IMR-90 (cell line): ENCODE measurements at regions not wholly inside any gene's neighbourhood (a gene's known extent, or its start where the extent isn't known, plus 50 kb on each side); places are given as distances from the start of the nearest gene placed in this dataset.

Experiments used
- ATAC-seq: fragments of 200-7000 bp; cut with Tn5 transposase; 2 replicates; pipeline ENCODE4 v1.9.1; 2020; ENCODE audit warnings: low read depth, mild to moderate bottlenecking, moderate library complexity
- BruUV-seq: library from RNA; stranded (reverse); fragments of 400-500 nt; replicated peaks from 2 replicates; lab custom pipeline; 2021; lab: Mats Ljungman, UMichigan
- CTCF ChIA-PET: fragments of 300-600 bp; formaldehyde crosslinking; extraction: SDS; loops from one replicate; lab custom pipeline; 2021; ENCODE audit warnings: antibody characterized with exemption; lab: Yijun Ruan, JAX
- POLR2A ChIA-PET: fragments of 300-600 bp; sonication (Branson Sonifier 250); formaldehyde crosslinking; loops from one replicate; lab custom pipeline; 2022; ENCODE audit warnings: antibody characterized with exemption; ENCODE audit not compliant: unreplicated experiment; lab: Charles Lee
- DNase-seq: peaks from one replicate; pipeline ENCODE4 v3.0.0; 2013
- H2AFZ ChIP-seq: replicated peaks from 2 replicates; pipeline ENCODE3; 2013; ENCODE audit warnings: low read length, mild to moderate bottlenecking; ENCODE audit not compliant: poor library complexity
- H2AK5ac ChIP-seq: 2 replicates; pipeline ENCODE4 v1.6.1; 2013; ENCODE audit warnings: low read depth, low read length, inconsistent platforms
- H2AK9ac ChIP-seq: replicated peaks from 2 replicates; pipeline ENCODE3; 2013; ENCODE audit warnings: mild to moderate bottlenecking, low read depth, low read length, moderate library complexity; ENCODE audit not compliant: poor library complexity
- H2BK120ac ChIP-seq: 2 replicates; pipeline ENCODE4 v1.6.1; 2013; ENCODE audit warnings: low read depth, low read length, inconsistent platforms
- H2BK15ac ChIP-seq: 3 replicates; pipeline ENCODE4 v1.6.1; 2013; ENCODE audit warnings: low read depth, low read length, inconsistent platforms
- H2BK20ac ChIP-seq: 2 replicates; pipeline ENCODE4 v1.6.1; 2013; ENCODE audit warnings: low read depth, mild to moderate bottlenecking, inconsistent platforms, low read length, moderate library complexity
- H2BK5ac ChIP-seq: 2 replicates; pipeline ENCODE4 v1.6.1; 2013; ENCODE audit warnings: mild to moderate bottlenecking, low read depth, low read length, inconsistent platforms; ENCODE audit not compliant: poor library complexity, severe bottlenecking
- H3K14ac ChIP-seq: replicated peaks from 2 replicates; pipeline ENCODE4 v1.6.1; 2013; ENCODE audit warnings: low read depth, low read length, inconsistent platforms
- H3K18ac ChIP-seq: 2 replicates; pipeline ENCODE4 v1.6.1; 2013; ENCODE audit warnings: low read depth, low read length, control low read depth
- H3K23ac ChIP-seq: 2 replicates; pipeline ENCODE4 v1.6.1; 2013; ENCODE audit warnings: low read depth, low read length, inconsistent platforms
- H3K27ac ChIP-seq: 2 replicates; pipeline ENCODE4 v1.5.1; 2013; ENCODE audit warnings: mild to moderate bottlenecking, control low read depth, low read length; ENCODE audit not compliant: insufficient read depth
- H3K27me3 ChIP-seq: 2 replicates; pipeline ENCODE4 v1.6.1; 2013; ENCODE audit warnings: low read length; ENCODE audit not compliant: control insufficient read depth, insufficient read depth
- H3K36me3 ChIP-seq: 2 replicates; pipeline ENCODE4 v1.6.1; 2013; ENCODE audit warnings: low read length, mixed read lengths; ENCODE audit not compliant: control insufficient read depth, insufficient read depth
- H3K4ac ChIP-seq: 2 replicates; pipeline ENCODE4 v1.6.1; 2013; ENCODE audit warnings: low read depth, low read length, inconsistent platforms
- H3K4me1 ChIP-seq: 2 replicates; pipeline ENCODE4 v1.6.1; 2013; ENCODE audit warnings: low read length, mixed read lengths; ENCODE audit not compliant: control insufficient read depth, insufficient read depth
- H3K4me2 ChIP-seq: 2 replicates; pipeline ENCODE4 v1.6.1; 2013; ENCODE audit warnings: low read depth, mild to moderate bottlenecking, control low read depth, low read length, moderate library complexity
- H3K4me3 ChIP-seq: 2 replicates; pipeline ENCODE4 v1.5.1; 2013; ENCODE audit warnings: low read depth, mild to moderate bottlenecking, control low read depth, low read length, moderate library complexity; ENCODE audit not compliant: insufficient read depth
- H3K56ac ChIP-seq: 2 replicates; pipeline ENCODE4 v1.6.1; 2013; ENCODE audit warnings: low read length, inconsistent platforms; ENCODE audit not compliant: insufficient read depth; ENCODE audit errors: extremely low read depth
- H3K79me1 ChIP-seq, 2 experiments: 2 replicates each; pipeline ENCODE4 v1.6.1; 2013; ENCODE audit warnings: low read length in 2 of 2, inconsistent platforms in 1 of 2, low read depth in 1 of 2
- H3K9ac ChIP-seq: 2 replicates; pipeline ENCODE4 v1.6.1; 2013; ENCODE audit warnings: low read depth, low read length, control low read depth
- H3K9me1 ChIP-seq: 2 replicates; pipeline ENCODE4 v1.6.1; 2013; ENCODE audit warnings: low read length, inconsistent platforms; ENCODE audit not compliant: insufficient read depth
- H3K9me3 ChIP-seq: 2 replicates; pipeline ENCODE4 v1.6.1; 2013; ENCODE audit warnings: low read length; ENCODE audit not compliant: control insufficient read depth, insufficient read depth
- H4K20me1 ChIP-seq: 2 replicates; pipeline ENCODE4 v1.6.1; 2013; ENCODE audit warnings: low read length, inconsistent platforms; ENCODE audit not compliant: insufficient read depth
- H4K5ac ChIP-seq: 2 replicates; pipeline ENCODE4 v1.6.1; 2013; ENCODE audit warnings: mild to moderate bottlenecking, low read depth, low read length, control low read depth
- H4K8ac ChIP-seq, 2 experiments: 2 replicates each; pipeline ENCODE4 v1.6.1; 2013; ENCODE audit warnings: low read depth in 2 of 2, low read length in 2 of 2, control low read depth in 1 of 2, inconsistent platforms in 1 of 2
- H4K91ac ChIP-seq: 2 replicates; pipeline ENCODE4 v1.6.1; 2013; ENCODE audit warnings: low read depth, low read length, inconsistent platforms; ENCODE audit not compliant: insufficient read depth
- CEBPB ChIP-seq: IDR thresholded peaks from 2 replicates; pipeline ENCODE4 v1.6.1; 2012; ENCODE audit warnings: low read depth, low read length, improper control_type of control experiment
- CHD1 ChIP-seq: IDR thresholded peaks from 2 replicates; pipeline ENCODE4 v1.6.1; 2012; ENCODE audit warnings: low read depth, low read length, improper control_type of control experiment
- MAFK ChIP-seq: IDR thresholded peaks from 2 replicates; pipeline ENCODE4 v1.6.1; 2012; ENCODE audit warnings: low read depth, low read length, improper control_type of control experiment
- NFE2L2 ChIP-seq: fragments of 150-350 bp; IDR thresholded peaks from 2 replicates; pipeline ENCODE4 v1.6.1; 2016; ENCODE audit warnings: low read depth, mild to moderate bottlenecking, low read length
- RAD21 ChIP-seq: IDR thresholded peaks from 2 replicates; pipeline ENCODE4 v1.6.1; 2012; ENCODE audit warnings: low read length, improper control_type of control experiment
- RCOR1 ChIP-seq: IDR thresholded peaks from 2 replicates; pipeline ENCODE4 v1.6.1; 2012; ENCODE audit warnings: mild to moderate bottlenecking, low read length, improper control_type of control experiment; ENCODE audit not compliant: insufficient replicate concordance
- SMC3 ChIP-seq: fragments of 150-350 bp; IDR thresholded peaks from 2 replicates; pipeline ENCODE4 v1.6.1; 2016; ENCODE audit warnings: low read depth, mild to moderate bottlenecking, antibody characterized with exemption, low read length, moderate library complexity
- WGBS, 2 experiments: methylation state at CpG; one replicate each; pipeline versions ENCODE4 v1.1.5 to v1.1.7; 2013; ENCODE audit warnings: missing lambda C conversion rate in 2 of 2; ENCODE audit not compliant: insufficient read length in 1 of 2; ENCODE audit errors: extremely low coverage in 2 of 2; 5-methylcytosine and 5-hydroxymethylcytosine counted together
- dilution Hi-C: fragments of 300-500 bp; cut with HindIII; formaldehyde crosslinking; loops from one replicate; pipeline ENCODE4 v1.14.3; 2018; ENCODE audit warnings: low sequenced_read_pairs; ENCODE audit not compliant: unreplicated experiment
- in situ Hi-C: fragments of 300-500 bp; cut with MboI; formaldehyde crosslinking; loops from 3 replicates; pipeline ENCODE4 v1.14.3; 2019; ENCODE audit warnings: low sequenced_read_pairs, inconsistent platforms, mixed read lengths
- intact Hi-C: fragments of 100-400 bp; cut with micrococcal nuclease; formaldehyde crosslinking; loops from 2 replicates; pipeline ENCODE4 v1.10.0; 2022
- TF ChIP-seq, protein P1 (sequence below): fragments of 150-350 bp; IDR thresholded peaks from 2 replicates; pipeline ENCODE4 v1.6.1; 2016; ENCODE audit warnings: low read depth, mild to moderate bottlenecking, low read length, moderate library complexity, borderline replicate concordance
- TF ChIP-seq, protein P2 (sequence below): conservative IDR thresholded peaks from 2 replicates; pipeline ENCODE4 v1.5.1; 2012; ENCODE audit warnings: mild to moderate bottlenecking, low read depth, low read length, improper control_type of control experiment
- TF ChIP-seq, protein P3 (sequence below): fragments of 150-350 bp; IDR thresholded peaks from 2 replicates; pipeline ENCODE4 v1.6.1; 2017; ENCODE audit warnings: mild to moderate bottlenecking, antibody characterized with exemption, low read length, low read depth

DNA sequence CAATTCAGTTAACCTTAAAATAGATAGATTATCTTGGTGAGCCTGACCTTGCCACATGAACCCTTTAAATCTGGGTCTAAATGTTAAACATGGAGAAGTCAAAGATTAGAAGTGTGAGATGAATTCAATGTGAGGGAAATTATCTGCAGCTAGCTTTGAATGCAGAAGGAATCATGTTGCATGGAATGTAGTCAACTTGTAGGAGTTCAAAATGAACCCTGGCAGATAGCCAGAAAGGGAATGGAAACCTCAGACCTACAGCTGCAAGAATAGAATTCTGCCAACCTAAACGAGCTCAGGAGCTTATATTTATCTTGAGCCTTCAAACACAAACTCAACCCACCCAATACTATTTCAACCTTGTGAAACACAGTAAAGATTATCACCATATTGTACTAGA lies 632.5 kb downstream of the KCTD8 start:
- POLR2A ChIA-PET, result no interaction called here

More for the DNA sequence above, 632.5 kb downstream of the KCTD8 start:
- Histone ChIP-seq H3K23ac (no peak overlapping the region), H2BK20ac (no peak overlapping the region), H3K9me1 (no peaks in the 10 kb centered on the region), H3K14ac (no peak overlapping the region), H2BK5ac (no peak overlapping the region), H3K4me1 (no peaks in the 10 kb centered on the region), H4K20me1 (no peaks in the 10 kb centered on the region), H3K18ac (no peak overlapping the region), H3K27me3 (no peaks in the 10 kb centered on the region), H3K4ac (no peak overlapping the region), H4K5ac (no peak overlapping the region), H2AFZ (no peak overlapping the region), H3K27ac (no peak overlapping the region), H3K9ac (no peak overlapping the region), H4K91ac (no peak overlapping the region), H3K9me3 (no peaks in the 10 kb centered on the region), H2AK5ac (no peak overlapping the region), H3K4me2 (no peak overlapping the region), H2BK120ac (no peak overlapping the region), H3K79me1 (no peaks in the 10 kb centered on the region), H4K8ac (no peak overlapping the region), H3K4me3 (no peak overlapping the region), H3K56ac (no peak overlapping the region), H2AK9ac (no peak overlapping the region), H2BK15ac (no peak overlapping the region), H3K36me3 (no peaks in the 10 kb centered on the region)
- WGBS, 2 experiments, result no CpG with 5 or more reads among the region's 1 CpG
- DNase-seq (no peak), ATAC-seq (no peak)
- CTCF ChIA-PET, result no interaction called here
- no TSS peak for BruUV-seq
- no peak for TF ChIP-seq CEBPB
- TF ChIP-seq SMC3, result no peak
- TF ChIP-seq, protein P1, sequence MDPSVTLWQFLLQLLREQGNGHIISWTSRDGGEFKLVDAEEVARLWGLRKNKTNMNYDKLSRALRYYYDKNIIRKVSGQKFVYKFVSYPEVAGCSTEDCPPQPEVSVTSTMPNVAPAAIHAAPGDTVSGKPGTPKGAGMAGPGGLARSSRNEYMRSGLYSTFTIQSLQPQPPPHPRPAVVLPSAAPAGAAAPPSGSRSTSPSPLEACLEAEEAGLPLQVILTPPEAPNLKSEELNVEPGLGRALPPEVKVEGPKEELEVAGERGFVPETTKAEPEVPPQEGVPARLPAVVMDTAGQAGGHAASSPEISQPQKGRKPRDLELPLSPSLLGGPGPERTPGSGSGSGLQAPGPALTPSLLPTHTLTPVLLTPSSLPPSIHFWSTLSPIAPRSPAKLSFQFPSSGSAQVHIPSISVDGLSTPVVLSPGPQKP, result no peak
- TF ChIP-seq CHD1, result no peak
- TF ChIP-seq, protein P2, sequence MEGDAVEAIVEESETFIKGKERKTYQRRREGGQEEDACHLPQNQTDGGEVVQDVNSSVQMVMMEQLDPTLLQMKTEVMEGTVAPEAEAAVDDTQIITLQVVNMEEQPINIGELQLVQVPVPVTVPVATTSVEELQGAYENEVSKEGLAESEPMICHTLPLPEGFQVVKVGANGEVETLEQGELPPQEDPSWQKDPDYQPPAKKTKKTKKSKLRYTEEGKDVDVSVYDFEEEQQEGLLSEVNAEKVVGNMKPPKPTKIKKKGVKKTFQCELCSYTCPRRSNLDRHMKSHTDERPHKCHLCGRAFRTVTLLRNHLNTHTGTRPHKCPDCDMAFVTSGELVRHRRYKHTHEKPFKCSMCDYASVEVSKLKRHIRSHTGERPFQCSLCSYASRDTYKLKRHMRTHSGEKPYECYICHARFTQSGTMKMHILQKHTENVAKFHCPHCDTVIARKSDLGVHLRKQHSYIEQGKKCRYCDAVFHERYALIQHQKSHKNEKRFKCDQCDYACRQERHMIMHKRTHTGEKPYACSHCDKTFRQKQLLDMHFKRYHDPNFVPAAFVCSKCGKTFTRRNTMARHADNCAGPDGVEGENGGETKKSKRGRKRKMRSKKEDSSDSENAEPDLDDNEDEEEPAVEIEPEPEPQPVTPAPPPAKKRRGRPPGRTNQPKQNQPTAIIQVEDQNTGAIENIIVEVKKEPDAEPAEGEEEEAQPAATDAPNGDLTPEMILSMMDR, result no peak
- no peak for TF ChIP-seq RCOR1
- TF ChIP-seq, protein P3, sequence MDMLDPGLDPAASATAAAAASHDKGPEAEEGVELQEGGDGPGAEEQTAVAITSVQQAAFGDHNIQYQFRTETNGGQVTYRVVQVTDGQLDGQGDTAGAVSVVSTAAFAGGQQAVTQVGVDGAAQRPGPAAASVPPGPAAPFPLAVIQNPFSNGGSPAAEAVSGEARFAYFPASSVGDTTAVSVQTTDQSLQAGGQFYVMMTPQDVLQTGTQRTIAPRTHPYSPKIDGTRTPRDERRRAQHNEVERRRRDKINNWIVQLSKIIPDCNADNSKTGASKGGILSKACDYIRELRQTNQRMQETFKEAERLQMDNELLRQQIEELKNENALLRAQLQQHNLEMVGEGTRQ, result no peak
- no peak for TF ChIP-seq NFE2L2
- TF ChIP-seq RAD21, result no peak
- no peak for TF ChIP-seq MAFK
- intact Hi-C loops (no loop called here), dilution Hi-C loops (no loop called here), in situ Hi-C loops (no loop called here)
